Ascending aorta (tissue), 2 donors: ENCODE measurements at regions not wholly inside any gene's neighbourhood (a gene's known extent, or its start where the extent isn't known, plus 50 kb on each side); places are given as distances from the start of the nearest gene placed in this dataset.

ENCODE experiments used
- DNase-seq, 2 donors: peaks; one replicate each; pipeline ENCODE4 v3.0.0-alpha.2; 2019; ENCODE audit warnings: low spot score in 2 of 2
- H3K27ac ChIP-seq, 2 donors: fragments of 200-600 bp; sonication (generic); one replicate each; pipeline ENCODE4 v1.5.1; 2016 to 2017; ENCODE audit warnings: mild to moderate bottlenecking in 1 of 2
- H3K27me3 ChIP-seq: fragments of 200-600 bp; sonication (generic); one replicate; pipeline ENCODE4 v1.5.1; 2017
- H3K36me3 ChIP-seq, 2 donors: fragments of 200-600 bp; sonication (generic); one replicate each; pipeline ENCODE4 v1.5.1; 2016
- H3K4me1 ChIP-seq, 2 donors: fragments of 200-600 bp; sonication (generic); one replicate each; pipeline ENCODE4 v1.5.1; 2016 to 2017; ENCODE audit warnings: mild to moderate bottlenecking in 1 of 2
- H3K4me3 ChIP-seq, 2 donors: fragments of 200-600 bp; sonication (generic); one replicate each; pipeline ENCODE4 v1.5.1; 2016 to 2017; ENCODE audit warnings: mild to moderate bottlenecking in 1 of 2
- H3K9me3 ChIP-seq, 2 donors: fragments of 200-600 bp; sonication (generic); one replicate each; pipeline ENCODE4 v1.5.1; 2016
- intact Hi-C: fragments of 100-400 bp; cut with DNase I; formaldehyde crosslinking; loops from one replicate; pipeline ENCODE4 v1.15.1; 2023
- TF ChIP-seq, protein P1 (sequence below), 3 experiments: fragments of 200-600 bp in 2 of 3; fragments of 450-650 bp in 1 of 3; sonication (generic) in 2 of 3; IDR thresholded peaks; one replicate each; pipeline ENCODE4 v1.5.1; 2016 to 2019; ENCODE audit warnings: antibody characterized with exemption in 3 of 3, mild to moderate bottlenecking in 1 of 3, moderate library complexity in 1 of 3

DNA sequence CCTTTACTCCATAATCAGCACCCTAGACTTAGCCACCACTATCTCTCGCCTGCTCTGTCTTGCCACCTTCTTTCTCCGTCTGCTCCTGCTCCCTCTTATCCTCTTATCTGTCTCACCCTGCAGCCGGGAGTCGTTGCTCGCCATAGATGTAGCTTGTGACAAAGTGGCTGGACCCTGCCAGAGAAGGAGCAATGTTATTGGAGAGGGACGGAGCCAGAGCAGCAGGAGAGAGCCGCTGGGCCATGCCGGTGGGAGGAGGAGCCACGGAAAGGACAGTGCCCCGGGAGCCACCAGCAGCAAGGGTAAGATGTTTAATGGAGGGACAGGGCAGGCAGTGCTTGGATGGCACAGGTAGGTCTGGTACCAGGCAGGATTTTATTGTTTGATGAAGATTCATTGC, 137.3 kb downstream of the SEC61B start:
- Histone ChIP-seq H3K4me3 (no peak overlapping the region), H3K27me3 (no peaks in the 10 kb centered on the region), H3K4me1 (no peaks in the 10 kb centered on the region), H3K9me3 (no peaks in the 10 kb centered on the region), H3K36me3 (no peaks in the 10 kb centered on the region), H3K27ac (no peak overlapping the region)
- TF ChIP-seq, protein P1, sequence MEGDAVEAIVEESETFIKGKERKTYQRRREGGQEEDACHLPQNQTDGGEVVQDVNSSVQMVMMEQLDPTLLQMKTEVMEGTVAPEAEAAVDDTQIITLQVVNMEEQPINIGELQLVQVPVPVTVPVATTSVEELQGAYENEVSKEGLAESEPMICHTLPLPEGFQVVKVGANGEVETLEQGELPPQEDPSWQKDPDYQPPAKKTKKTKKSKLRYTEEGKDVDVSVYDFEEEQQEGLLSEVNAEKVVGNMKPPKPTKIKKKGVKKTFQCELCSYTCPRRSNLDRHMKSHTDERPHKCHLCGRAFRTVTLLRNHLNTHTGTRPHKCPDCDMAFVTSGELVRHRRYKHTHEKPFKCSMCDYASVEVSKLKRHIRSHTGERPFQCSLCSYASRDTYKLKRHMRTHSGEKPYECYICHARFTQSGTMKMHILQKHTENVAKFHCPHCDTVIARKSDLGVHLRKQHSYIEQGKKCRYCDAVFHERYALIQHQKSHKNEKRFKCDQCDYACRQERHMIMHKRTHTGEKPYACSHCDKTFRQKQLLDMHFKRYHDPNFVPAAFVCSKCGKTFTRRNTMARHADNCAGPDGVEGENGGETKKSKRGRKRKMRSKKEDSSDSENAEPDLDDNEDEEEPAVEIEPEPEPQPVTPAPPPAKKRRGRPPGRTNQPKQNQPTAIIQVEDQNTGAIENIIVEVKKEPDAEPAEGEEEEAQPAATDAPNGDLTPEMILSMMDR (IDR thresholded peaks at IDR 0.05), result no peak
- intact Hi-C loops, result no loop called here
- no peak for DNase-seq

DNA sequence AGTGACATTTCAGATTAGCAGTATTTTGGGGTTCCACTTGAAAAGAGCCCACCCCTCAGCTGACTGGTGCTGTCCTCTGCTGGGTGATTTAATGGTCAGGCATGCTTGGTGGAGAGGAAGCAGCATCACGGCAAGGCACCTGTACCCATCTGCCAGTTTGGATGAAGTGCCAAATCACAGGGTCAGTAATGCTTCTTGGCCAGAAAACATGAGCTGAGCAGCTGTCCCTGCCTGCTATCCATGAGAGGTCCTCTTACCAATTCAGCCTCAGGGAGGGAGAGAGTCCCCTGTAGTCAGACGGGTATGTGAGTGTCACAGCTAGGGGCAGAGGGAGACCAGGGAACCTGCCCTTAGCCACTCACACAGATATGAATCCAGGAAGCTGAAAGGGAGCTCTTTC, 137.9 kb downstream of the SEC61B start:
- TF ChIP-seq, protein P1 (IDR thresholded peaks at IDR 0.05), result no peak
- intact Hi-C loops, result loop anchor here (10.0 kb wide), 1 partner anchor 455 kb away; no protein-coding TSS in a partner anchor
- Histone ChIP-seq H3K9me3 (no peaks in the 10 kb centered on the region), H3K27ac (no peak overlapping the region), H3K27me3 (no peaks in the 10 kb centered on the region), H3K4me1 (no peaks in the 10 kb centered on the region), H3K4me3 (no peak overlapping the region), H3K36me3 (no peaks in the 10 kb centered on the region)
- no peak for DNase-seq

DNA sequence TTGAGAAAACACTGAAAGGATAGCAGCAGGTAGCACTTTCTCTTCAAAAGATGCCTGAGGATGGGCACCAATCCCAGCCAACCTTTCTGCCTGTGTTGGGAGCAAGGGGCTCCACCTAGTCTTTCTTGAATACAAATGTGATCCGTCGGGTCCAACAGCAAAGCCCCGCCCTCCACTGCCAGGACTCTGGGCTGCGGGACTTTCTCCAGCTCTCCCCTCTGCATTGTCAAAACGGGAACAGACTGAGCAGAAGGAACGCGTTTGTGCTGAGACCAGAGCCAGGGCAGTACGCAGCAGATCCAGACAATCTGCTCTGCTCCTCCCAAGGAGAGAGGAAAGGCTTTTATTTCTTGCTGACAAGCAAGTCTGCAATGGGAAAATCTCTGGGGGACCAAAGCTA, 139.7 kb downstream of the SEC61B start:
- Histone ChIP-seq H3K27me3 (no peaks in the 10 kb centered on the region), H3K27ac (no peak overlapping the region), H3K4me1 (no peaks in the 10 kb centered on the region), H3K4me3 (no peak overlapping the region), H3K36me3 (no peaks in the 10 kb centered on the region), H3K9me3 (no peaks in the 10 kb centered on the region)
- TF ChIP-seq, protein P1 (IDR thresholded peaks at IDR 0.05), result no peak
- DNase-seq, result no peak
- intact Hi-C loops, result loop anchor here (10.0 kb wide), 1 partner anchor 453 kb away; no protein-coding TSS in a partner anchor

DNA sequence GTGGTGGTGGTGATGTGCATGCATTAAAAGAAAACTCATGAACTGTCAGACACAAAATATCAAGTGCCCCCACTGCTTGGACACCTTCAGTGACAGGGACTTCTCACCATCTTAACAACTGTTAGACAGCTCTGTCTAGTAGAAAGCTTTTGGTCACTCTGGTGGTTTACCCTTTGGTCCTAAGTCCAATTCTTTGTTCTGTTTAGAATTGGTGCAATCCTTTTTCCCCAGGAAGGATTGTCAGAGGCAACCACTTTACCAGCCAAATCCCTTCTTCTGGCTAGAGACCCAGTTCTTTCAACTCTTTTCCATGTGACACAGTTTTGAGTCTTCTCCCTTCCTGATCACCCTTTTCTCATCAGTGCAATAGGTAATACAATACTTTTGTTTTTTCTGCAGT, 140.2 kb downstream of the SEC61B start:
- Histone ChIP-seq H3K4me1 (no peaks in the 10 kb centered on the region), H3K27me3 (no peaks in the 10 kb centered on the region), H3K36me3 (no peaks in the 10 kb centered on the region), H3K4me3 (no peak overlapping the region), H3K9me3 (no peaks in the 10 kb centered on the region), H3K27ac (no peak overlapping the region)
- TF ChIP-seq, protein P1 (IDR thresholded peaks at IDR 0.05), result no peak
- DNase-seq, result no peak
- intact Hi-C loops, result loop anchor here (10.0 kb wide), 1 partner anchor 452 kb away; no protein-coding TSS in a partner anchor

DNA sequence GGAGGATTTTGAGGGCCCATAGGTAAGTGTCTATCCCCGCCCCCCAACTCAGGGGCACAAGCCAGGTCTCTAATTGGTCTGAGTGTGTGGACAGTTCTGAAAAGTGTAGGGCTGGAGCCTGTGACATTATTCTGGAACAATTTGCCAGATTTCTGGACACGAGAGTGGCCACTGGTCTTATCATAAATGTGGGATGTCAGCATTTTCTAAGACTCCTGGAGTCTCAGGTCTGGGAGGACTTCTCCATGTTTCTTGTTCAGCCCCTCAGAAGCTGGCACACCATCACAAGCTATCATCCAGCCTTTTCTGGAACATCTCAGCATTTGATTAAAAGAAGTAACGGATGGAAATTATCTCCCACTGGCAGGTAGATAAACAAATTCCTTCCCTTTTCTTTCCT, 141.4 kb downstream of the SEC61B start:
- H3K27ac ChIP-seq, result no peak overlapping the region
- peaks cover 0 to 6% of the 10 kb centered on the region in 2 donors for H3K4me1 ChIP-seq
- H3K27me3 ChIP-seq, result no peaks in the 10 kb centered on the region
- no peak overlapping the region for H3K4me3 ChIP-seq
- intact Hi-C loops, result loop anchor here (10.0 kb wide), 1 partner anchor 451 kb away; no protein-coding TSS in a partner anchor
- H3K9me3 ChIP-seq, result no peaks in the 10 kb centered on the region
- H3K36me3 ChIP-seq, result no peaks in the 10 kb centered on the region
- DNase-seq, result no peak
- TF ChIP-seq, protein P1 (IDR thresholded peaks at IDR 0.05), result no peak
